Lung (tissue), 11 donors: ENCODE measurements at regions not wholly inside any gene's neighbourhood (a gene's known extent, or its start where the extent isn't known, plus 50 kb on each side); places are given as distances from the start of the nearest gene placed in this dataset.

Source experiments
- ATAC-seq: fragments of 200-7000 bp; cut with Tn5 transposase; one replicate; pipeline ENCODE4 v1.9.1; 2020; ENCODE audit warnings: moderate number of reproducible peaks; ENCODE audit not compliant: insufficient read depth, low FRiP score
- DNase-seq, 3 donors: peaks; one replicate each; pipeline ENCODE4 v3.0.0-alpha.2; 2013 to 2017
- H3K27ac ChIP-seq, 2 donors: one replicate each; pipeline ENCODE4 v1.5.1; 2013; ENCODE audit warnings: mild to moderate bottlenecking in 2 of 2, moderate library complexity in 2 of 2, control low read depth in 1 of 2, inconsistent platforms in 1 of 2, low read depth in 1 of 2, low read length in 1 of 2
- H3K27me3 ChIP-seq, 3 donors: one replicate each; pipeline ENCODE4 v1.5.1; 2013; ENCODE audit warnings: low read length in 2 of 3; ENCODE audit not compliant: control insufficient read depth in 3 of 3, insufficient read depth in 3 of 3
- H3K36me3 ChIP-seq, 4 donors: one replicate each; pipeline ENCODE4 v1.5.1; 2013; ENCODE audit warnings: low read length in 4 of 4, mild to moderate bottlenecking in 1 of 4, moderate library complexity in 1 of 4; ENCODE audit not compliant: control insufficient read depth in 4 of 4, insufficient read depth in 4 of 4
- H3K4me1 ChIP-seq, 5 donors: one replicate each; pipeline ENCODE4 v1.5.1; 2013; ENCODE audit warnings: low read length in 5 of 5, mild to moderate bottlenecking in 2 of 5, moderate library complexity in 1 of 5; ENCODE audit not compliant: control insufficient read depth in 5 of 5, insufficient read depth in 5 of 5
- H3K4me3 ChIP-seq: one replicate; pipeline ENCODE4 v1.5.1; 2013; ENCODE audit warnings: mild to moderate bottlenecking, control low read depth, moderate library complexity
- H3K9ac ChIP-seq, 2 donors: one replicate each; pipeline ENCODE4 v1.5.1; 2013; ENCODE audit warnings: low read length in 2 of 2, control low read depth in 1 of 2; ENCODE audit not compliant: insufficient read depth in 1 of 2
- H3K9me3 ChIP-seq, 4 donors: one replicate each; pipeline ENCODE4 v1.5.1; 2013; ENCODE audit warnings: low read length in 3 of 4, mild to moderate bottlenecking in 1 of 4, moderate library complexity in 1 of 4; ENCODE audit not compliant: control insufficient read depth in 4 of 4, insufficient read depth in 3 of 4
- WGBS, 2 donors: extraction: QIAGEN DNeasy Blood & Tissue Kit; methylation state at CpG; one replicate each; pipeline ENCODE4 v1.1.7; 2013; 5-methylcytosine and 5-hydroxymethylcytosine counted together
- TF ChIP-seq, protein P1 (sequence below): IDR thresholded peaks from 2 replicates; pipeline ENCODE4 v1.5.1; 2012; ENCODE audit warnings: mild to moderate bottlenecking; ENCODE audit errors: control extremely low read depth, extremely low read depth
- donor health status: control.
- donor health status: control.
- donor health status: Bipolar disorder and iron deficiency.
- donor health status: healthy.
- donor health status: DM: yes; HTN: yes; CAD: no.

DNA sequence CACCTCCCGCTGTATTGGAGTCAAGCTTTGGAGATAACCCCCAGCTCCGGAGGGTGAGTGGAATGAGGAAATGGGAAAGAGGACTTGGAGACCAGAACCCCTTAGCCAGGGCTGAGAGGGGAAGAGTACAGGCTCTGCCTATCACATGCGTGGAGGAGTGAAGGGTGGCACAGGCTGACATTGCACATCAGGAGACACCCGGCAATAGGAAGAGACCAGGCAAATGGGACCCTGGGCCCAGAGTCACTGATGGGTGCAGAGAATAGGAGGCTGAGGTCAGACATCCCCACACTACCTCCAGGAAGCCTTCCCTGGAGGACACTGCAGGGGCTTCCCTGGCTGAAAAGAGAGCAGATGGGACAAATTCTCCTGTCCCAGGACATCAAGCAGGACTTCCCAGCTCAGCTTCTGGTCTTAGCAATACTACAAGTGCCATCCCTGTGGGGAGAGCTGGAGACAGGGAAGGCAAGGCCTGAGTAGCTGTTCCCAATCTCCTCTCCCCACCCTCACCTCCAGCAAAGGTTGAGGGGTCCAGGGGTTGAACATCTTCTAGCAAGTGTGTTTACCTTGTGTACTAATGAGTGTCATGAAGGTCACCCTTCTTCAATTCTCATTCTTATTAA lies 160.7 kb downstream of the BUD13 start:
- H3K36me3 ChIP-seq = no peaks in the 10 kb centered on the region
- H3K27me3 ChIP-seq = peaks cover 0 to 2% (median 0%) of the 10 kb centered on the region in 3 donors
- H3K4me1 ChIP-seq = no peaks in the 10 kb centered on the region
- no peak overlapping the region for H3K27ac ChIP-seq
- H3K9me3 ChIP-seq = peaks cover 0 to 5% (median 1%) of the 10 kb centered on the region in 4 donors
- 81 to 84% methylated on average over 4 of the region's 4 CpGs for WGBS, 2 donors
- H3K4me3 ChIP-seq = no peak overlapping the region
- no peak overlapping the region for H3K9ac ChIP-seq
- DNase-seq (no peak), ATAC-seq (no peak)
- TF ChIP-seq, protein P1, sequence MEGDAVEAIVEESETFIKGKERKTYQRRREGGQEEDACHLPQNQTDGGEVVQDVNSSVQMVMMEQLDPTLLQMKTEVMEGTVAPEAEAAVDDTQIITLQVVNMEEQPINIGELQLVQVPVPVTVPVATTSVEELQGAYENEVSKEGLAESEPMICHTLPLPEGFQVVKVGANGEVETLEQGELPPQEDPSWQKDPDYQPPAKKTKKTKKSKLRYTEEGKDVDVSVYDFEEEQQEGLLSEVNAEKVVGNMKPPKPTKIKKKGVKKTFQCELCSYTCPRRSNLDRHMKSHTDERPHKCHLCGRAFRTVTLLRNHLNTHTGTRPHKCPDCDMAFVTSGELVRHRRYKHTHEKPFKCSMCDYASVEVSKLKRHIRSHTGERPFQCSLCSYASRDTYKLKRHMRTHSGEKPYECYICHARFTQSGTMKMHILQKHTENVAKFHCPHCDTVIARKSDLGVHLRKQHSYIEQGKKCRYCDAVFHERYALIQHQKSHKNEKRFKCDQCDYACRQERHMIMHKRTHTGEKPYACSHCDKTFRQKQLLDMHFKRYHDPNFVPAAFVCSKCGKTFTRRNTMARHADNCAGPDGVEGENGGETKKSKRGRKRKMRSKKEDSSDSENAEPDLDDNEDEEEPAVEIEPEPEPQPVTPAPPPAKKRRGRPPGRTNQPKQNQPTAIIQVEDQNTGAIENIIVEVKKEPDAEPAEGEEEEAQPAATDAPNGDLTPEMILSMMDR = no peak

GRCh38 chr11:116610190-116610589 lies 162.6 kb downstream of the BUD13 start:
- Histone ChIP-seq H3K27ac (no peak overlapping the region), H3K36me3 (no peaks in the 10 kb centered on the region), H3K4me3 (no peak overlapping the region), H3K4me1 (no peaks in the 10 kb centered on the region), H3K9ac (no peak overlapping the region), H3K27me3 (peaks cover 0 to 2% (median 0%) of the 10 kb centered on the region in 3 donors), H3K9me3 (peaks cover 0 to 8% (median 1%) of the 10 kb centered on the region in 4 donors)
- TF ChIP-seq, protein P1 = no peak
- ATAC-seq = no peak
- WGBS, 2 donors = 66 to 67% methylated on average over 7 of the region's 7 CpGs
- DNase-seq = no peak

DNA sequence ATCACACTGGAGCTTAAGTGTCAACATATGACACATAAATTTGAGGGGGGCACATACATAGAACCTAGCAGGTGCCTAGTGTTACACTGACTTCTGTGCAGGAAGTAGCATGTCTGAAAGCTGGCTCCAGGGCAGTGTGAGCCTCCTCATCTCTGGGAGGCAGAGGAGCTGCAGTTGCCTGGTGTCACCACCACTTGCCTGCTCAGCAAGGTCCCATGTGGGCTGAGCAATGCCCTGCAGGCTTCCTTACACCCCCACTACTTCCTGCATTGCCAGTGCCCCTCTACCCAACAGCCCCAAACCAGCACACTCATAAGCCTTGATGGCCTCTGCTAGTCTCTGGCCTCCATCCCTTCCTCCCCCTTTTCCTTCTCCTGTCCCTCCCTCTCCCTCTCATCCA lies 165.8 kb downstream of the BUD13 start:
- H3K27ac ChIP-seq = no peak overlapping the region
- TF ChIP-seq, protein P1 = no peak
- H3K27me3 ChIP-seq = peaks cover 0 to 2% (median 0%) of the 10 kb centered on the region in 3 donors
- no peak overlapping the region for H3K4me3 ChIP-seq
- H3K9ac ChIP-seq = no peak overlapping the region
- DNase-seq (no peak), ATAC-seq (no peak)
- no peaks in the 10 kb centered on the region for H3K36me3 ChIP-seq
- H3K9me3 ChIP-seq = peaks cover 0 to 3% (median 1%) of the 10 kb centered on the region in 4 donors
- H3K4me1 ChIP-seq = no peaks in the 10 kb centered on the region
